GM18507 (cell line): ENCODE measurements at regions not wholly inside any gene's neighbourhood (a gene's known extent, or its start where the extent isn't known, plus 50 kb on each side); places are given as distances from the start of the nearest gene placed in this dataset.
"Not testable (repeated sequence)": the region's sequence is repeated elsewhere in the genome, so short reads cannot be mapped to it uniquely, and the experiment has no call there.

ENCODE experiments used
- DNase-seq: peaks from one replicate; pipeline ENCODE4 v3.0.0; 2011; ENCODE audit warnings: low read depth; ENCODE audit not compliant: insufficient read length; ENCODE audit errors: extremely low spot score
- FAIRE-seq: peaks from 2 replicates; lab custom pipeline; 2011; peaks lifted over from hg19 to GRCh38; lab: Jason Lieb, UNC

DNA sequence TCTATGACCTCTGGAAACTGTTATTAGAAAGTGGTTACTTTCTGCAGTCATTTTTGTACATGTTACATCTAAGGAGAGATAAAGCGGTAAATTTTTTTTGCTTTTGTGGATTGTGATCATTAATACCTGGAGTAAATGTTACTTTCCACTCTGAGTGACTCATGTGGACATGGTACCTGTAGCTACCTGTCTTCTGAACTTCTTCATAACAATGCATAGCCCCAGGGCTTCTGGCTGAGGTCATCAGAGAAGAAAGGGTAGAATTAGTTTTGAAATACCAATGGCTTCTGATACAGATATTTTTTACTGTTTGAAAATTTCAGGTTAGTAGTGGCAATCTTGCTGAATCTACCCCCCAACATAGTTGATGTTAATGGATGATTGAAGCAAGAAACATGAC, 489.3 kb downstream of the RWDD3 start:
- DNase-seq = no peak
- no peak for FAIRE-seq

DNA sequence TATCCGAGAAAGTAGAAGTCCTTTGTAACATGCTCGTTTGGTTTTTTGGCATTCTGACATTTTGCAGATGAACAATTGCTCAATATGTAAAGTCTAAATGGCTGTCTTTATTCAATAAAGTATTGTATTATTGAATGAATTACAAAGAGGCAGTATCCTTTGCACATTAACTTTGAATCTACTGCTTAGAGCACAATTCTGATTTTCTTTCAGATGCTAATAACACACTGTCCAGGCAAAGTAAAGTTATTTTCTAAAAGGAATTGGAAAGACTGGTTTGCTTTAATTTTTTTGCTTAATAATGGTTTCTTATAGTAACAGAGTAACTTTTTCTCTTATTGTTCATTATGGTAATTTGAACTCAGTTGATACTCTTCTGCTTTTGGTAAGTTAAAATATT, 494.8 kb downstream of the RWDD3 start:
- no peak for DNase-seq
- no peak for FAIRE-seq

DNA sequence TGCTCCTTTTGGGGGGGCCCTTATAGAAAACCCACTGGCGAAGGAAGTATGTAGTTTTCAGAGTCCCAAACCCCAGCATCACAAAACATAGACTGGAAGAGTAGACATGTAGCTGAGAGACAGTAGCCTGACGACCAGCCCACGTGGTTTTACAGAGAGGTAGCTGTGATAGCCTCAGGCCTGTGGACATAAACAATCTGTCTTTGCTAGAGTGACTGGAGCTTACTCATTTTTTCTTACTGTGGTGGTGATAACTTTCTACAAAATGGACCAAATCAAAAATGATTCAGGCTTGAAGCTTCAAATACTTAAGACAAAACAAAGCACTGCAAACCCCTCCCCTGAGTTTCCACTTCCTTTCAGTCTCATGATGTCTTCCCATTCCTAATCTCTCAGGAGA, 497.0 kb downstream of the RWDD3 start:
- DNase-seq = no peak
- no peak for FAIRE-seq

DNA sequence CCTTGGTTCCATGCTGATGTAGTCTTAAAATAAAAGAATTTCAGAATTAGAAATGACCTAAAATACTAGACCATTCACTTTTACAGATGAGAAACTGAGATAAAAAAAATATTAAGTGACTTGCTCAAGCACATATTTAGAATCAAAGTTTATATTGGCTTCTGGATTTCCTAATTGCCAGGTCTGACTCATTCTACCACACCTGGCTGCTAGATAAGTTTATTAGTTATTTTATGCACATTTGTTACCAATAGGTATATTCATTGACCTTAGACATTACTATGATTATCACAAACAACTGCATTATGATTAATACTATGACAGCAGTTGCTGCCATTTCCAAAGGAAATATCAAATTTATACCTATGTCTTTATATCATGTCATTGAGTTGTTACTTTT, 497.5 kb downstream of the RWDD3 start:
- no peak for DNase-seq
- no peak for FAIRE-seq

DNA sequence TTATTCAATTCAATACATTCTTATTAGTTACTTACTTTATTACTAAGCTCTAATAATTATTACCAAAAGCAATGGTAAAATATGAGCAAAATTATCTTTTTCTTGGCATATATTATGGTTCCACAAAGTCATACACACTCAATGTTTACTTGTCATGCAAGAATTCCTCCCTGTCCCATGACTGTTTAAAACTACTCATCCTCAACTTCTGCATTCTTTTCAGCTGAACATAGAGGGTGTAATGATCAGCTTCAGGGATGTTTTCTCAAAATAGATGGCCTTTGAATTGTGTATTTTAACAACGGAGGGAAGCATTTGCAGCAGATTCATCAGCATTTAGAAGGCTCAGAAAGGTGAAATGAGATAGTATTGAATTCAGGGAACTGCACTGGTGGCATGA, 499.0 kb downstream of the RWDD3 start:
- DNase-seq = no peak
- no peak for FAIRE-seq

DNA sequence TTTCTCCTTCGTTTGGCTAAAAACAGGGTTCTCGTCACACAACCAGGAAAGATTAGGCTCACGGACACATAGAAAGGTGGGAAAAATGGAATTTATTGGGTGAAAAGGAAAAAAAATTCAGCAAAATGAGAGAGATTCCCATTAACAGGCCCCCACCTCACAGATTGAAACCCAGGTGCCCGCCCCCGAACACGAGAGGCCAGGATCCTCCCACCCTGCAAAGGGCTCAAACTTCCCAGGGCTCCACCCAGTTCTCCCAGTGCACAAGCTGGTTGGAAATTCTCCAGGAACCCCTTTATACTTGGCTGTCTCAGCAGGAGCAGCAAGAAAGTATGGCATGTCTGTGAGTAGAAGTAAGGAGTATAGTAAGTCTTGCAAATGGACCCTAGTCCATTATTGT, 499.7 kb downstream of the RWDD3 start:
- no peak for DNase-seq
- no peak for FAIRE-seq

DNA sequence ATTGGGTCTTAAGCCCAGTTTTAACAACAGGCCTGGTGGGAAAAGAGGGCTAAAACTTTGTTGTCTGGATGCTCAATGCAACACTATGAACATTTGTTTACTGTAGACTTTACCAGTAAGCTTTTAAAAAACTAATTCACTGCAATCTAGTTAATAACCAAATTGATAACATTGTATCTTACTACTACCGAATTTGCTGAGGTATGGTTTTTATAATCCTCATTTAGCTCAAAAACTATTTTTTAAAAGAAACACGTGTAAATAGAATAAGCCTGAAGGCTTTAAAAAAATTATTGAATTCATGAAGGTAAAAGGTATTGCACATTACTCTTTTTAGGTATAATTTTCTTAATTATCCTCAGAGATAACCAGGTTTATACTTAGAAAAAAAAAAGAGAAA, 500.6 kb downstream of the RWDD3 start:
- no peak for FAIRE-seq

DNA sequence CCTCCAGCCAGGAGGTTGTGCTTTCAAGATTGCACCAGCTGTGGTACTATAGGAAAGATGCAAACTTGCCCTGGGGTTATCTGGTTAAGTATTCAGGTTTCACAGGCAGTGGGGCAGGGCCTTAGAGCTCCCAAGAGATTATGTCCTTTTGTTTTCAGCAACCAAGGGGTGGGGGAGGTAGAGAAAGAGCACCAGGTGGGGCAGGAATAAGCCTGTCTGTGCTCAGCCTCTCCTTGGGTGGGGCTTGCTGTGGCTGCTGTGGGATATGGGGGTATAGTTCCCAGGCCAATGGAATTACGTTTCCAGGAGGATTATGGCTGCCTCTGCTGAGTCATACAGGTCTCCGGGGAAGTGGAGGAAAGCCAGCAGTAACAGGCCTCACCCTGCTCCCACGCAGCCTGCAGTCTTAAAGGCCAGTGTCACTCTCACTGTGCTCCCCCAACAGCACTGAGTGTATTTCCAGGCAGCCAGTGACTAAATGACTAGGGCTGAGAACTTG, 508.6 kb downstream of the RWDD3 start:
- FAIRE-seq = no peak
- DNase-seq = no peak

More for the DNA sequence above, 500.6 kb downstream of the RWDD3 start:
- DNase-seq = no peak

DNA sequence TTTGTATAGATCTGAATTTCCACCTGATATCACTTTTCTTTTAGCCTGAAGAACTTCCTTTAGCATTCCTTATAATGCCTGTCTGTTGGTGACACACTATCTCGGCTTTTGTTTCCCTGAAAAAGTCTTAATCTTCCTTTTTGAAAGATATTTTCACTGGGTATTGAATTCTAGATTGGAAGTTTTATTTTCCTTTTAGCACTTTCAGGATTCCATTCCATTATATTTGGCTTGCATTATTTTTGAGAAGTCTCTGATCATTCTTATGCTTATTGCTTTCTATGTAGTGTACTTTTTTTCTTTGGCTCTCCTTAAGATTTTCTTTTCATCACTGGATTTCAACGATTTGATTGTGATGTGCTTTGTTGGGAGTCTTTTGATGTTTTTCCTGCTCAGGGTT, 510.7 kb downstream of the RWDD3 start:
- DNase-seq = no peak
- FAIRE-seq = no peak

DNA sequence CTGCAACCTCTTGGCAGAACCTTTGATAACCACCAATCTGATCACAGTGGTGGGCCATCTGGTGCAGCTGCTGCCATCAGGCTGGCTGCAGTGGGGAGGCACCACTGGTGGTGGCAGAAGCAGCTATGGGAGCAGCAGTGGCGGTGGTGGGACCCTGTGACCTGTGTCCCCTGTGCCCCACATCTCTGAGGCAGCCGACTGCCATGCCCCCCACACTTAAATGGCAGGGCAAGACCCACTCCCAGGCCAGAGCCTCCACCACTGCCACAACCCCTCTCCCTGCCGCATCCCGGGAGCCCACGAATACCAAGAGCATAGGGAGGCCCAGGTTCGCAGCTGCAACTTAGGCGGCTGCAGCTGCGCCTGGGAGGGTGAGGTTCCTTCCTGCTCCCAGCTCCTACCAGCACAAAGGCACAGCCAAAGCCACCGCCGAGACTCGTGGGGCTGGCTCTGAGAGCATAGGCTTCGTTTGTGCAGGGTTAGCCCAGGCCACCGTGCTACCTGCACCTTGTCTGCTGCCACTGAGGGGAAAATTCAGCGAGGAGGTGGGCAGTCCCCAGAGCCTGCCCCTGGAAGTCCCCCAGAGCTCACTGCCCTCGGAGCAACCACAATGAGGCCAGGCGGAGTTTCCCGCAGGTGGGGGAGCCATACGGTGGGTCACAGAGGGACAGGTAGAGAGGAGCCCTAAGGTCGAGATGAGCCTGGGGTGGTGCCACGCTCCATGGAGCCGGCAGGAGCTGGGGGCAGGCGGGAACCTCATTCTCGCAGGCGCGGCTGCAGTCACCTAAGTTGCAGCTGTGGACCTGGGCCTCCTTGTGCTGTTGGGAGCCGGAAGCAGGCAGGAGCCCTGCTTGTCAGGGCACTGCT, 518.7 kb downstream of the RWDD3 start:
- DNase-seq (no peak), FAIRE-seq (no peak)

DNA sequence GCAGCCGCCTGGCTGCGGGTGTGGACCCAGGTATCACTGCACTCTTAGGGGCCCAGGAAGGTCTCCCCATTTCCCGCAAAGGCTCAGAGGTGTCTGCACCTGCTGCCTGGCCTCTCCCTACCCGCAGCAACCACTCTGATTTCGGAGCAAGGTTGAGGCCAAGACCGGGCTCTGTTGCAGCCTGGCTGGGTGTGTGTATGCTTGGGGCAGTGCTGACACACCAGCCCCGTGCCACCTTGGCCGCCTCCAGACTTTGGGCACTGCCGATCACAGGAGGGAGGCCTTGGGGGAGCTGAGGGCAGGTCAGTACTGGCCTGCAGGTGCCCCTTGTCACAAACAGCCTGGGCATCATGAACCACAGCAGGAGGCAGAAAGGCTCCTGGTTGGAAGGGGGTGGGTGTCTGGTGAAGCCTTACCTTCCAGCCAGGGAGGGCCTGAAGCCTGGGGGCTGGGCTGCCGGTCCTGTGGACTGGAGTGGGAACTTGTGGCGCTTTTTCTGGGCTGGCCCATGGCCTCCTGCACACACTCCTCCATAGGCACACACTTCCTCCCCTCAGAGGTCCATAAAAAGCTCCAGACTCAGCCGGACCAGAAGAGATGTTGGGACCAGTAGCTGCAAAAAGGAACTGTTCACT, 519.5 kb downstream of the RWDD3 start:
- DNase-seq = no peak
- FAIRE-seq = no peak

DNA sequence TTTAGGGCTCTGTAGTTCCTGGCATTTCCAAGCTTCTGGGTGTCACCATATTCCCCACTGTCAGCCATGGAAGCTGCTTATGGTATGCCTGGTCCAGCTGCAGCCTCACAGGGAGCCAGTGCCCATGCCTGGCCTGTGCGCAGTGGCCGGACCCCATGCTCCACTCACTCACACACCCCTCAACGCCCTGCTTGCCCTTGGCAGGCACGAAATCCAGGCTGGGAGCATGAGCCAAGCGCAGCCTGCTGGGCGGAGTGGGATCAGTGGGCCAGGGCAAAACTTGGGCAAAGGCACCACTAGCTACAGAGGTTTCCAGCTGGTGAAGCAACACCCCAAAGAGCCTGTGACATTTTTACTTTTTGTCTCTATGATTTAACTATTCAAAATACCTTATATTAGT, 520.4 kb downstream of the RWDD3 start:
- FAIRE-seq = no peak

DNA sequence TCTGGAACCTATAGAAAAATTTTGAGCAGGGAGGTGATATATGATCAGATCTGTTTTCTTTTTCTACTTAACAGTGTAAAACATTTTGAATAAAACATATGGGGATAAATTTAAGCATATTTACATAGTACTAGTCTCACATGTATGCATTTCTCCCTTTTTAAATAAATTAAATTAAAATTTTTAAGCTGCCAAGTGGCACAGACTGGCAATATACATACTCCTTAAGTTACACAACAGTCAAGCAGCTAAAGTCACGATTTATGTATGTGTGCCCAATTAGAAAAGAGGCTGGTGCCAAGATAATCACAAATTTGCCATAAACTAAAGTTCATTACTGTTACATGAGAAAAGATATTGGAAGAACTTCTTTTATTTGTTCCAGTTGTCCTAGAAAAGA, 532.0 kb downstream of the RWDD3 start:
- DNase-seq (no peak), FAIRE-seq (no peak)

More for the DNA sequence above, 520.4 kb downstream of the RWDD3 start:
- DNase-seq = no peak

DNA sequence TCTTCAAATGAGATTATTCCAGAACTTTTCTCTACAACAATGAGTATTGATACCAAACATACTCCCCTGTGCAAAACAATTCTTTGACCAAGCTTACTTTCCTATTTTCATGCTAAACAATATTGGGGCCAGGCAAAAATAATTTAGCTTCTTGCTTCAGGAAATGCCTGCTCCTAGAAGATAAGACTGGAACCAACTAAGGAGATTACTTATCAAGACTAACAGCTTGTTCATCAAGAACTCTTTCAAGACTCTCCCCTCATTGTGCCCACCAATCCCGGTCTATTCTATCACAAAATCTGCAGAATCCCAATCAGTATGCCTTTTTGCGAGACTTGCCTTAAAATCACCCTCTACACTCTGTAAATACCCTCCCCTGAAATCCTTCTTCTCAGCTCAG, 536.6 kb downstream of the RWDD3 start:
- DNase-seq (no peak), FAIRE-seq (no peak)

DNA sequence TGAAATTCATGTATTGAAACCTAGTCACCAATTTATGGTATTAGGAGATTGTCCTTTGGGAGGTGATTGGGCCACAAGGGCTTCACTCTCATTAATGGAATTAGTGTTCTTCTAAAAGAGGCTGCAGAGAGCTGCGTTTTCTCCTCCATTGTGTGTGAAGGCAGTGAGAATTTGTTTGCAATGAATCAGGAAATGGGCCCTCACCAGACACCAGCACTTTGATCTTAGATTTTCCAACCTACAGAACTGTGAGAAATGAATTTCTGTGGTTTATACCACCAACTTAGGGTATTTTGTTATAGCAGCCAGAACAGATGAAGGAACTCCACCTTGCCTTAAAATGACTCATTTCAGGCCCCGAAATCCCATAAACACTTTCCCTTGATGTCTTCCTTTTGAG, 544.2 kb downstream of the RWDD3 start:
- FAIRE-seq (no peak), DNase-seq (no peak)

DNA sequence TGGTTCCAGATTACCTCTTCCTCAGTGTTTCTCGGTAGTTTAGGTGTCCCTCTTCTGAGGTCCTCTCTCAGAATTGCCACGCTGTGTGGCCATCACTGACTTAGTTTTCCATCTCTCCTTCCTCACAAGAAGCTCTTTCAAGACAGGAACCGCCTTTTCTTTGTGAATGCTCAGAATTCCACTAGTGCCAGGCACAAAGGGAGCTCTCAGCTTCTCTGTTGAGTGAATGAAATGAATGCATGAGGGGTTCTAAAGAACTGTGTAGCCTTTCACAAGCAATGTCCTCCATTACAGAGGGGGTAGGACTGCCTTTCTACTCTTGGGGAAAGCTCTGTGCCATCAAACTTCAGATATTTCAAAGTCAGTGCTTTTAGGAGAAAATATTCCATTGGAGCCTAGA, 546.8 kb downstream of the RWDD3 start:
- DNase-seq (no peak), FAIRE-seq (no peak)

DNA sequence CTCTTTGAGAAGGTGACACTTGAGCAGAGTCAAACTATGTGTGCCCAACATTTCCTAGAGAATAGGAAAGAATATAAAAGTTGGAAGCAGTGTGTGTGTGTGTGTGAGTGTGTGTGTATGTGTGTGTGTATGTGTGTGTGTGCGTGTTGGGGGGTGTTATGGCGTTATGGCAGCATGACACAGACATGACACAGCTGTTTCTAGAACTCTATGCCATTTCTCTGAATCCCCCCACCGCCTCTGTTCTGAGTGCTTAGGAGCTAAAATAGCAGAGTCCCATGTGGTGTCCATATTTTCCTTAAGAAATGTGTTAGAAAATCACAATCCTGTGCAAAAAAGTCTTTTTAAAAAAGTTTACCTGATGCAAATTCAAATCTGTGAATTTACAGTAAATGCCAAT, 556.1 kb downstream of the RWDD3 start:
- FAIRE-seq = no peak

DNA sequence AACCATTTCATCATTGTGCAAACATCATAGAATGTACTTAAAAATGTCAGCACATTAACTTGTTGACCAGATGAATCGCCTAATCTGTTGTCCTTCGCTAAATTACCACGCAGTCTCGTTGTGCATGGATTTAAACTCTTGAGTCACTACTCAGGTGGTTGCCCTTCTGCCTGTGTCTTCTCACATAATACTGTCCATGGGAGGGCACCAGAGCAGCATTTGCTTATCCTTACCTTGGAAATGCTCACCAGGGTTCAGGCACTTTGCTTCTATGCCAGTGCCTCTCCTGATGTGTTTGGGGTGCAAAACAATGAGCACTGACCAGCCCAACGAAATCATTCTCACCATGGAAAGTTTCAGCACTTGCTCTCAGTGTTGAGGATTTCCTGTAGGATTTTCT, 559.9 kb downstream of the RWDD3 start:
- FAIRE-seq (no peak), DNase-seq (no peak)

More for the DNA sequence above, 556.1 kb downstream of the RWDD3 start:
- no peak for DNase-seq

DNA sequence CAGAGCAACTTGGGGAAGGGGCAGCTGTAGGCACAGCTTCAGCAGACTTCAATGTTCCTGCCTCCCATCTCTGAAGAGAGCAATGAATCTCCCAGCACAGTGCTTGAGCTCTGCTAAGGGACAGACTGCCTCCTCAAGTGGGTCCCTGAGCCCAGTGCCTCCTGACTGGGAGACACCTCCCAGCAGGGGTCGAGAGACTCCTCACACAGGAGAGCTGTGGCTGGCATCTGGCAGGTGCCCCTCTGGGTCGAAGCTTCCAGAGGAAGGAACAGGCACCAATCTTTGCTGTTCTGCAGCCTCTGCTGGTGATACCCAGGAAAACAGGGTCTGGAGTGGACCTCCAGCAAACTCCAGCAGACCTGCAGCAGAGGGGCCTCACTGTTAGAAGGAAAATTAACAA, 563.8 kb downstream of the RWDD3 start:
- DNase-seq, FAIRE-seq: not testable (repeated sequence)

DNA sequence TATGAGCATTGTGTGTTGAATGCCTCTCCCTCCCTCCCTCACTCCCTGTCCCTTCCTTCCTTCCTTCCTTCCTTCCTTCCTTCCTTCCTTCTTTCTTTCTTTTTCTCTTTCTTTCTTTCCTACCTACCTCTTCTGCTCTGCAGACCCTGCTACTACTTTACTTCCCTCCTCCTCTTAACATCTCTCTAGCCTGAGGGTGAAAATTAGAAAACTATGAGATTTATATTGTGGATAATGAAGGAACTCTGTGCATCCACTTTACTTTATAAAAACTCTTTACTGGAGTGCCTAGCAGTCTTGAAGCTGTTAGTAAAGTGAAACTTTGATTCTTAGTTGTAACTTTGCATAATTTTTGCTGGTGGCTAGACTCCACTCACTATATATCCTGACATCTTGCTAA, 572.2 kb downstream of the RWDD3 start:
- DNase-seq (no peak), FAIRE-seq (no peak)

DNA sequence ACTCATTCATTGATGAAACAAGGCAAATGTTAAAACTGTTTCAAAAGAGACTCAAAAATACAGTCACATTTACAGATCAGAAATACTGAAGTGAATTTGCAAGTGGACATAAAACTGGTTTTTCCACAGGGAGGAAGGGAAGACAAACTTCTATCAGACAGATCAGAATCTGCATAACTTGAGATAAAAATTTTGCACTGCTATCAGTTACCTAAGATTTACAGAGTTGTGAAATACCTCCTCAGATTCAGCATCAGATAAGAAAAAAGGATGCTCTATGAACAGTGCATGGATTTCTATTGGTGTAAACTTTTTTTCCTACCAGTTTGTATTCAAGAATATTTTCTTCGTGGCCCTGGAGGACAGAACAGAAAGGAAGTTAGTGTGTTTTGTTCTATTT, 575.4 kb downstream of the RWDD3 start:
- no peak for FAIRE-seq

More for the DNA sequence above, 575.4 kb downstream of the RWDD3 start:
- DNase-seq = no peak
